GM18511 (cell line): ENCODE measurements at regions not wholly inside any gene's neighbourhood (a gene's known extent, or its start where the extent isn't known, plus 50 kb on each side); places are given as distances from the start of the nearest gene placed in this dataset.

Experiments used
- ATAC-seq: cut with Tn5 transposase; IDR thresholded peaks from one replicate; pipeline ENCODE4 v1.9.1; 2021; ENCODE audit warnings: mild to moderate bottlenecking, moderate library complexity; ENCODE audit not compliant: unreplicated experiment

- no peak for ATAC-seq
Observed at GRCh38 chr9:96089452-96090085, 212.4 kb downstream of the HSD17B3 start.

- ATAC-seq: no peak
Observed at GRCh38 chr9:96088510-96088909, 213.0 kb downstream of the ERCC6L2 start.

DNA sequence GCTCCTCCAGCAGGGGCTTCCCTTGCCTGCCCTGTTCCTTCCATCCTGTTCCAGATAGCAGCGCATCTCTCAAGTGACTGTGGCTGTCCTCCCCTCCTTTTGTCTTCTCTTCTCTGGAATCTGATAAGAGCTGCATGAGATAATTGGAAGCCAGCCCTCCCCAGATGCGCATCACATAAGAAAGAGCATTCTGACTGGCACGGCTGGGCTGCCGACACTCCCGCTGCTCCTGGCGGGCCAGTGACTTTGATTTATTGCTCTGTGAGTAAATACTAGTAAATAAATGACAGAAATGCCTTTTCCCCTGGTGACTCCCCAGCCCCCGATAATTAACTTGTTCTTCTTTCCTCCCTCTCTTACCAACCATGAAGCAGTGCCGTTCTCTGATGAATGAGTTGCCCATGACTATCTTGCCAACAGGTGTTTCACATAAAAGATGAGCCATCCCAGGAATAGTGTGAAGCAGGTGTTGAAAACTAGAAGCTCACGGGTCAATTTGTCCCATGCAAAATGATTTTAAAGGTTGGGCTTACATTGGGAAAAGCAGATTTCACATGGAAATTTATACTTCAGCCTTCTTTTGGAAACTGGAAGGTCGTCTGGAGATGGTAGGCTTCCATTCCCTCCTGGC is 212.3 kb downstream of the ERCC6L2 start:
- no peak for ATAC-seq

DNA sequence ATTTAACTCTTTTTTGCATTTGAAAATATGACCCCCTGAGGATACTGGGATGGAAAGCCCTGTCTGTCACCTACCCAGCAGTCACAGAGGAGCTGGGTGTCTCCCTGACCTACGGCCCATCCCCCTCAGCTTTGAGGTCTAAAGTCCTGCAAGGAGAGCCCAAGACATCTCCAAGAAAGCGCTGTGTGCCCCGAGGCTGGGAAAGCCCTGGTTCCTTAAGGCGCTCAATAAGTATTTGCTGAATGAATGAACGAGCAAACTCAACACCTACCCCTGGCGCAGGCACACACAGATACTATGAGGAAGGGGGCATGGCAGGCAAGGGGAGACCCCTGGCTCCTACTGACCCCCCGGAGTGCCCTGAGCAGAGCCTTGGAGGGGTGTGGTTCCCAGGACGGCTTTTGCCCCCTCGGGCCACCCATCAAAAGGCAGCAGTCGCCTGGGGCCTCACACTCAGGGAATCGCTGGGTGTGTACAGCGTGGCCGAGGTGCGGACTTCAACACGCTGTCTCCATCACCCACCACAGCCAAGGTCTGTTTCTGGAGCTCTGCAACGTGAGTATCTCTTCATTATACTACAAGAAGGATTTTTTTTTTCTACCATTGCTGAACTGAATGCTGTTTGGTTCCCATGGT is 211.6 kb downstream of the ERCC6L2 start:
- no peak for ATAC-seq

- ATAC-seq: no peak
Observed at GRCh38 chr9:96085491-96086143, 210.1 kb downstream of the ERCC6L2 start.

DNA sequence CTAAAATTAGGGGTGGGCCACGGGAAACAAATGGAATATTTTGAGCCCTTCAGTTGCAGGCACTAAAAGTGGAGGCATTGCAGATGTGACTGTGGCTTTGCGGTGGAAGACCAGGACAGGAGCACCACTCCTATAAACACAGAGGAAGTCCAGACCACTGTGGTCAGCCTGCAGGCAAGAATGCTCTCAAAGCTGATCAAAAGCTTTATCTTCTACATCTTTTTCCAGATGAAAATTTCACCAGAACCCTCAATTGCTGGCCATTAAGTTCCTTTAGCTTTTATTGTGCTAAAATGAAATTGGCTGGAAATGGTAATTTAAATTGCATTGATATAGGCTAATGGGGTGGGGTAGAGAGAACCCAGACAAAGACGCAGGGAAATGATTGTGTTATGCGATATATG is 208.8 kb downstream of the ERCC6L2 start:
- no peak for ATAC-seq

GRCh38 chr9:96082516-96083232 is 207.2 kb downstream of the ERCC6L2 start:
- ATAC-seq: no peak

DNA sequence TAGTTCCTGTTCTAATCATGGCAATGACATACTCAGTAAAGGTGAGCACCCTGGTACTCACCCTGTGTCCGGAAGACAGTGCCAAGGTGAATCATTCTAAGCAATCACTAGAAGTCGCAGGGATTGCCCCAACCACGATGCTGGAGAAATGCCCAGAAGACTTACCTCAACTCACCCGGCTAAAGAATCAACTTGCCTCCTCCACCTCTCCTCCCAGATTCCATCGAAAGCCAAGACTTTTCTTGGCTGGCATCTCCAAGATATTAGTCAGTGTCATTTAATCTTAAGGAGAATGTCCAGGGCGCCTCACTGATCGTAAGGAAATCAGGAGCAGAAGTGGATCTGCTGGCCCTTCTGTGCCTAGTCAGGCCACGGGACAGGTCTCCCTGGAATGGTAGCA is 204.9 kb downstream of the ERCC6L2 start:
- ATAC-seq: no peak

DNA sequence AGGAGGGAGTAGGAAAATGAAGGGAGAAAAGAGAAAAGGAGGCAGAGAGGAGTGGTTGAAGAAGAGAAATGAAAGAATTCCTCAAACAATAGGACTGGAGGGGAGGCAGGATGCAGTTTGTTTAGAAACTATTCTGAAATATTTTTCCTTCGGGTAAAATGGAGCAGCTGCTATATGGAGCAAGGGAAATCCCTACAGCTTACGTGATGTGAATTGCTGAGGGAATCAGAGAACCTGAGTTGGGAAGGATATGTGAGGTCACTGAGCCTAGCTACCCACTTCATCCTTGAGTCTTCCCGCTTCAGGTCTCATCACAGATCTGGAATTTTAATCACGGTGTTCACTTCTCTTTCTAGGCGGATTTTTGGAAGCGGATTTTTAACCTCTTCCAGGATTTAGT is 204.3 kb downstream of the ERCC6L2 start:
- no peak for ATAC-seq

- ATAC-seq: no peak
Observed at GRCh38 chr9:96078897-96079490, 203.5 kb downstream of the ERCC6L2 start.

GRCh38 chr9:96075757-96076156 is 200.3 kb downstream of the ERCC6L2 start:
- ATAC-seq: no peak

DNA sequence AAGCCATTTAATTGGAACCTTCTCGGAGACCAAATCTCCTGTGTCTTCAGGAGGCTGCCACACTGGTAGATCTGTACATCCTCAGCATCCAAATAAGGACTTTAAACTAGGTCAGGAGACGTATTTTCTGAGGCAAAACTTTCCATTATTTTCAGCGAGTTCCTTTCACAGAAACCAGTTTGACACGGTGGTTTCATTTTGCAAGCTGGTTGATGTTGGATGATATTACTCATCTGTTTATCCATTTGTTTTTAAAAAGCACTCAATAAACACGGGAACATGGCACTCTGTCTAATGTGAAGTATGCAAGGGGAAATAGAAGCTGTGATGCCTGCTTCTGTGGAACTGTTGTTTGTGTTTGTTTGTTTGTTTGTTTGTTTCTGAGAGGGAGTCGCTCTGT is 199.6 kb downstream of the ERCC6L2 start:
- no peak for ATAC-seq

GRCh38 chr9:96073531-96074480 is 198.3 kb downstream of the ERCC6L2 start:
- no peak for ATAC-seq

GRCh38 chr9:96072930-96073329 is 197.4 kb downstream of the ERCC6L2 start:
- no peak for ATAC-seq

- no peak for ATAC-seq
Observed at GRCh38 chr9:96071815-96072124, 196.3 kb downstream of the ERCC6L2 start.

GRCh38 chr9:96071076-96071814 is 195.8 kb downstream of the ERCC6L2 start:
- ATAC-seq: no peak

GRCh38 chr9:96069629-96070220 is 194.2 kb downstream of the ERCC6L2 start:
- no peak for ATAC-seq

- no peak for ATAC-seq
Observed at GRCh38 chr9:96068511-96068910, 193.0 kb downstream of the ERCC6L2 start.

DNA sequence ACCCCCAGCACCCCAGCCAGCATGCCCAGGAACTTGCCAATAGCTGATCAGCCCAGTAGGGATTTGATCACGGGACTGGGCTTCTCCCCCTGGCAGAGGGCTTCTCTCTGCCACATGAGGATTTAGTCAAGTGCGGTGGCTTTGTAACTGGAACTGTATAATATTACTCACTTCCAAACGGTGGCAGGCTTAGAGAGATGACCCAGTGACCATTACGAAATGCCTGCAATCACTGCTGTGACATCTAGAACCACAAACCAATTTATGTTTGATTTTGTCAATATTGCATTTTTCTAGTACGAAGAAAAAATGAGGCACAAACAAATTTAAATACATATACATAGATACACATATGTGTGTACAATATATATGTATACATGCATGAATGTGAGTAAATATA is 192.1 kb downstream of the ERCC6L2 start:
- ATAC-seq: no peak
